ENCODE measurements at regions not wholly inside any gene's neighbourhood (a gene's known extent, or its start where the extent isn't known, plus 50 kb on each side); places are given as distances from the start of the nearest gene placed in this dataset.

DNA sequence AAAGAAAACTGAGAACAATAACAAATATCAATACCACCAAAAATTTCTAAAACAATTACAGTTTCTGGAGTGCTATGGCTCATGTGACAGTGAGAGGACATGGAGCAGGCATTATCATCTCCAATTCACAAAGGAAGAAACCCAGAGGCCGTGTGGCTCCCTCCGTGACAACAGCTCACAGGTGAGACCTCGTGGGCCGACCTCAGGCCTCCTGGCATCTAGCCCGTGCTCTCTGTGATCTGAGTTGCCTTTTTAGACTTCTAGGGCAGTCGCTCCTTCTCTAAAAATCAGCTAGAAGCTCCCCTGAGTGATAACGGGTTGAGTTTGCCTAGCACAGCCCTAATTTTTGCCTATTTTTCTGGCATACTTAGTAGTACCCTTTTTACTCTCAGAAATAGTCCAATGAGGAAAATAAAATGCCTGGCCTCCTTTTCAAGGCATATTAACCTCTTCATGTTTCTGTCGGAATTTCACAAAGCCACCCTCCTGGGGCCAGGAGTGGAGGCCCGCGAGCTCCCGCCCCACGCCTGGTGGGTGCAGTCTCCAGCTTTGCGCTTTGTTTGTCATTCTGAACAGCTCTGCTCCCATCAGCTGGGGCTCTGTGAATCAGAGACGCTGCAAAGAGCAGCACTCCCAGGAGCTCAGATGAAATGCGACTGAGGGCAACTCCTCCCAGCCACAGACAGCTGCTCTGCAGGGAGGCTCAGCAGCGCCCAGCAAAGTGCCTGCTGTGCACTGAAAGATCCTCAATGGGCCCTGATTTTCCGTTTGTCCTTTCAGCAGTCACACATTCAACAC is 292.5 kb downstream of the UQCRFS1 start:
- Histone ChIP-seq H3K27ac (ENCODE audit: low read depth, low read length) (no peak overlapping the region), H3K9me3 (ENCODE audit: low read length) (no peaks in the 10 kb centered on the region), H3K4me1 (ENCODE audit: insufficient read depth, low read length) (no peaks in the 10 kb centered on the region), H3K36me3 (ENCODE audit: insufficient read depth, low read length) (no peaks in the 10 kb centered on the region), H3K9ac (ENCODE audit: low read length) (no peak overlapping the region), H3K4me3 (ENCODE audit: low read depth in 1 of 2, low read length in 2 of 2) (no peak overlapping the region), H3K27me3 (ENCODE audit: control insufficient read depth in 1 of 2, insufficient read depth in 2 of 2, low read length in 2 of 2) (no peaks in the 10 kb centered on the region)

DNA sequence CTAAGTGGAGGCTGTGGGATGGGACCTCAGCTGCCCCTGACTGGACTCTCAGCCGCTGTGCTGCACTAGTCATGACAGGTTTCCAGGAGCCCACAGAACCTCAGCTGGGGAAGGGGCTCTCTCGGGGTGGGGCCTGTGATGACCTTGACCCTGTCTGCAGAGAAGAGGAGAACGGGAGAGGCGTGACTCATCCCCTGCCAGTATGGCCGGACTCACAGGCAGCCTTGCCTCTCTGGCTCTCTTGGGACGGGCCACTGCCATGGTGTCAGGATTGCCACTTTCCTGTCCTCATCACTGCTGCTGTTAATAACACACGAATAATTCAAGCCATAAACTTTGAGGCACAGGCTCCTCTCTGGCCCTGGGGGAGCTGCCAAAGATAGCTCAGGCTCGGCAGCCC is 295.3 kb downstream of the UQCRFS1 start:
- Histone ChIP-seq H3K9me3 (ENCODE audit: low read length) (no peaks in the 10 kb centered on the region), H3K36me3 (ENCODE audit: insufficient read depth, low read length) (no peaks in the 10 kb centered on the region), H3K9ac (ENCODE audit: low read length) (no peak overlapping the region), H3K27me3 (ENCODE audit: control insufficient read depth in 1 of 2, insufficient read depth in 2 of 2, low read length in 2 of 2) (no peaks in the 10 kb centered on the region), H3K27ac (ENCODE audit: low read depth, low read length) (no peak overlapping the region), H3K4me1 (ENCODE audit: insufficient read depth, low read length) (no peaks in the 10 kb centered on the region), H3K4me3 (ENCODE audit: low read depth in 1 of 2, low read length in 2 of 2) (no peak overlapping the region)

DNA sequence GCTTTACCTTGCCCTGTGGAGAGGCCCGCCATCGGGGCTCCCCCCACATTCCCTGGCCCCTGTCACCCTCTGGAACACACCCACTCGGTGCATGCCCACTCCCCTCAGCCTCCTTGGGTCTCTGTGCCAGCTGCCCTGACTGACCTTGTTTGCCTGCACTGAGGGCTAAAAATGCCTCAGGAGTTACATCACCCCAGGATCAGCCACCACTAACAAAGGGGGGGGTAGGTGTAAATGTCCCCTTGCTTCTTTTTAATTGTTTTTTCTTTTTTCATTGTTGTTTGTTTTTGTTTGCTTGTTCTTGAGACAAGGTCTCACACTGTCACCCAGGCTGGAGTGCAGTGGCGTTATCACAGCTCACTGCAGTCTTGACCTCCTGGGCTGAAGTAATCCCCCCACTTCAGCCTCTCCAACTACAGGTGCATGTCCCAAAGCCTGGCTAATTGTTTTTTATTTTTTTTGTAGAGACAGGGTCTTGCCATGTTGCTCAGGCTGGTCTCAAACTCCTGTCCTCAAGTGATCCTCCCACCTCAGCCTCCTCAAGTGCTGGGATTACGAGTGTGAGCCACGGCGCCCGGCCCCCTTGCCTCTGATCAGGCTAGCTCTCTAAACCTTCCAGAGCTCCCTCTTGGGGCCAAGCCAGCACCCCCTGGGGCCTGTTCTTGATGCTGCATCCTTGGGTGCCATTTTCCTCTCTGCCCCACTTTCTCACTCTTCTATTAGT is 297.1 kb downstream of the UQCRFS1 start:
- no peaks in the 10 kb centered on the region for H3K36me3 ChIP-seq (ENCODE audit: insufficient read depth, low read length)
- H3K27ac ChIP-seq (ENCODE audit: low read depth, low read length): no peak overlapping the region
- H3K4me3 ChIP-seq (ENCODE audit: low read depth in 1 of 2, low read length in 2 of 2): no peak overlapping the region
- no peaks in the 10 kb centered on the region for H3K27me3 ChIP-seq (ENCODE audit: control insufficient read depth in 1 of 2, insufficient read depth in 2 of 2, low read length in 2 of 2)
- H3K9me3 ChIP-seq (ENCODE audit: low read length): no peaks in the 10 kb centered on the region
- H3K4me1 ChIP-seq (ENCODE audit: insufficient read depth, low read length): no peaks in the 10 kb centered on the region
- H3K9ac ChIP-seq (ENCODE audit: low read length): no peak overlapping the region

DNA sequence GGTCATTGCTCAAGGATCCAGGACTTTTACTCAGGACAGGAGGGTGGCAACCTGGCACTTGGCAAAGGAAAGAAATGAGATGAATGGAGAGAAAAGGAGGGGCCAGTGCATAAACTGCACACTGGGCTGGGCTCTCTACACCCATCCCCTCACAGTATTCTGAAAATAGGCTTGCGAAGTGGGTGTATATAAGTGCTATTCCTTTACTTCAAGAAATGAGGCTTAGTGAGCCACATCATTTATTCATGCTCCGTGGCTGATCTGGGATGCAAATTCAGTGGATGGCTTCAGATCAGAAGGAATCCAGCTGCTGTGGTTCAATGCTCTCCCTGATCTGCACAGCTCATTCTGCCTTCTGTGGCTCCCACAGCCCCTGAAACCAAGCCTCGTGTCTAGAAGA is 297.7 kb downstream of the UQCRFS1 start:
- no peak overlapping the region for H3K27ac ChIP-seq (ENCODE audit: low read depth, low read length)
- no peaks in the 10 kb centered on the region for H3K27me3 ChIP-seq (ENCODE audit: control insufficient read depth in 1 of 2, insufficient read depth in 2 of 2, low read length in 2 of 2)
- no peak overlapping the region for H3K4me3 ChIP-seq (ENCODE audit: low read depth in 1 of 2, low read length in 2 of 2)
- H3K9ac ChIP-seq (ENCODE audit: low read length): no peak overlapping the region
- H3K9me3 ChIP-seq (ENCODE audit: low read length): no peaks in the 10 kb centered on the region
- H3K4me1 ChIP-seq (ENCODE audit: insufficient read depth, low read length): no peaks in the 10 kb centered on the region
- no peaks in the 10 kb centered on the region for H3K36me3 ChIP-seq (ENCODE audit: insufficient read depth, low read length)

DNA sequence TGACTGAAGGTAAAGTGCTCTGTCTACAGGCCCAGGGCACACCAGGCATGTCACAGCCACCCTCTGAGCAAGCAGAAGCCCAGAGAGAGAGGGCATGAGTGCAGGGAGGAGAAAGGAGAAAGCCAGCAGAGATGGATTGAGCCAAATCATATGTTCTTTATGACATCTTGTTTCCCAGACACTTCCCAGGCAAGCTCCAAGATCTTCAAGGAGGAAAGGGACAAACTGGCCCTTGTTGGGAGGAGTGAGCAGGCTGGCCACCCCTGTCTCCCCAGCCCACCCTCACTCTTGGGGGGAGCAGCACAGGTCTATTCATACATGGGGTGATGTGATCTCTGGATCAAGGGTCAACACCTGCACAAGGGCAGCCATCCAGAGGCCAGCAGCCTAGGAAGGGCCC is 298.8 kb downstream of the UQCRFS1 start:
- Histone ChIP-seq H3K9ac (ENCODE audit: low read length) (no peak overlapping the region), H3K27ac (ENCODE audit: low read depth, low read length) (no peak overlapping the region), H3K9me3 (ENCODE audit: low read length) (no peaks in the 10 kb centered on the region), H3K36me3 (ENCODE audit: insufficient read depth, low read length) (no peaks in the 10 kb centered on the region), H3K27me3 (ENCODE audit: control insufficient read depth in 1 of 2, insufficient read depth in 2 of 2, low read length in 2 of 2) (no peaks in the 10 kb centered on the region), H3K4me3 (ENCODE audit: low read depth in 1 of 2, low read length in 2 of 2) (no peak overlapping the region), H3K4me1 (ENCODE audit: insufficient read depth, low read length) (no peaks in the 10 kb centered on the region)

DNA sequence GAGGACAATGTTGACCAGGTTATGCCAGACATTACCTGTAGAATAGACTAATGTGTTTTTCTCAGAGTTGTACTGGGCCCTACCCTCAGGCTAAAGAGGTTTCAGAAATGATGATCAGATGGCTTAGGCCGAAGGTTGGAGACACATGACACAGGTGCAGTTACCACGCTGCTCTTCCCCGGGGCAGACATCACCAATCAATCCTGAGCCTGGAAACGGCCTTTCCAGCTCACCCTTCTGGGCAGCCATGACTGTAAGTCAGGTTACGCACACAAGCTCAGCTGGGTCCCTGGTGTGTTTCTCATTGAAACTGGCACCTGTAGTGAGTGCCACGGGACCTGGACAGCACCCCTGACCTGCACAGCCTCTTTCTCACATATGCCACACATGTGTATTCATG is 299.3 kb downstream of the UQCRFS1 start:
- H3K9ac ChIP-seq (ENCODE audit: low read length): no peak overlapping the region
- H3K27ac ChIP-seq (ENCODE audit: low read depth, low read length): no peak overlapping the region
- H3K36me3 ChIP-seq (ENCODE audit: insufficient read depth, low read length): no peaks in the 10 kb centered on the region
- no peaks in the 10 kb centered on the region for H3K9me3 ChIP-seq (ENCODE audit: low read length)
- no peak overlapping the region for H3K4me3 ChIP-seq (ENCODE audit: low read depth in 1 of 2, low read length in 2 of 2)
- H3K27me3 ChIP-seq (ENCODE audit: control insufficient read depth in 1 of 2, insufficient read depth in 2 of 2, low read length in 2 of 2): no peaks in the 10 kb centered on the region
- H3K4me1 ChIP-seq (ENCODE audit: insufficient read depth, low read length): no peaks in the 10 kb centered on the region

DNA sequence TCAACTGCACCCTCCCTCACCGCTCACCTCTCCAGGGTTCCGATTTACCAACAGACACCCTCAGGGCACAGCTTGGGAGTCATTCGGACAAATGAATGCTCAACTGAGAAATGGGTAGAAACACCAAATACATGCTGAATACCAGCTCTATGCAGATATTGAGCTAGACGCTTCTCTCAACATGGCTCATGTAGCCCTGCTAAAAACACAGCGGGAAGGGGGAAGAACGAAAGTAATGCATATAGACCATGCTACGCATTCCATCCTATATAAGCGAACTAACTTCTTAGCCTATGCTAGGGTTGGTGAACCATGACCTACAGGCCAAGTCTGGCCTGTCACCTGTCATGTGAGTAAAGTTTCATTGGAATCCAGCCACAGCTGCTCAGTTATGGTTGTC is 304.0 kb downstream of the UQCRFS1 start:
- no peak overlapping the region for H3K9ac ChIP-seq (ENCODE audit: low read length)
- H3K27ac ChIP-seq (ENCODE audit: low read depth, low read length): no peak overlapping the region
- H3K9me3 ChIP-seq (ENCODE audit: low read length): no peaks in the 10 kb centered on the region
- H3K36me3 ChIP-seq (ENCODE audit: insufficient read depth, low read length): no peaks in the 10 kb centered on the region
- no peak overlapping the region for H3K4me3 ChIP-seq (ENCODE audit: low read depth in 1 of 2, low read length in 2 of 2)
- H3K27me3 ChIP-seq (ENCODE audit: control insufficient read depth in 1 of 2, insufficient read depth in 2 of 2, low read length in 2 of 2): no peaks in the 10 kb centered on the region
- no peaks in the 10 kb centered on the region for H3K4me1 ChIP-seq (ENCODE audit: insufficient read depth, low read length)

DNA sequence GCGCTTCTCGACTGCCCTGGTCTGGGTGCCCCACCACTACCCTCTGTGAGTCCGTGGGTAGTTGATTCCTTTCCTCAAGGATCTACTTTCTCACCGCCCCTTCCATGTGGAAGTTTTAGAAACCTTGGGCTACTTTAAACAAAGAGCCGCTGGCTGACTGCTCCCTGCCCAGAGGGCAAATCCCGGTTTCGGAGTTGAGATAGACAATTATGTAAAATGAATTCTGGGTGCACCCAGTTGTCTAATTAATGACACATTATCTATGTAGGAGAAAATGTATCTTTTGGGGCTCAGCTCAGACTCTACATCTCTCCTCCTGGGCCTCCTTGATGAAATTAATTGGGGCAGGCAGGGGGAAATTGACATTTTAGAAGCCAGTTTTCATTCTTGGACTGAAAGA is 305.4 kb downstream of the UQCRFS1 start:
- Histone ChIP-seq H3K36me3 (ENCODE audit: insufficient read depth, low read length) (no peaks in the 10 kb centered on the region), H3K9ac (ENCODE audit: low read length) (no peak overlapping the region), H3K4me1 (ENCODE audit: insufficient read depth, low read length) (no peaks in the 10 kb centered on the region), H3K9me3 (ENCODE audit: low read length) (no peaks in the 10 kb centered on the region), H3K4me3 (ENCODE audit: low read depth in 1 of 2, low read length in 2 of 2) (no peak overlapping the region), H3K27ac (ENCODE audit: low read depth, low read length) (no peak overlapping the region), H3K27me3 (ENCODE audit: control insufficient read depth in 1 of 2, insufficient read depth in 2 of 2, low read length in 2 of 2) (no peaks in the 10 kb centered on the region)

DNA sequence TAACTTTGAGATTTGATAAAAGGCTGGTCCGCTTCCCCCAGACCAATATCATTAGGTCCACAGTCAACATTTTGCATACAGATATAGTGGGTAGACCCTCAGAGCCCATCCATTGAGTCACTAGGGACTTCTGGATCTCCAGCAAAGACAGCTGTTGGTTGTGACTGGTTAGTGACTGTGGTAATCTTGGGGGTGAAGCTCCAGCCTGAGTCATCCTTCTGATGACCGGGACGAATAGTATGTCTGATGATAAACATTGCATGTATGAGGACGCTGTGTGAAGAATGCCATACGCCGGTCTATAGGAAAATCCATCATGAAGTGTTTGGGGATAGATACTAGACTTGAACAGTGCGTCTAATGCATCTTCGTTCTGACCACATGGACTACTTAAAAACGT is 307.0 kb downstream of the UQCRFS1 start:
- Histone ChIP-seq H3K9me3 (ENCODE audit: low read length) (no peaks in the 10 kb centered on the region), H3K4me1 (ENCODE audit: insufficient read depth, low read length) (no peaks in the 10 kb centered on the region), H3K9ac (ENCODE audit: low read length) (no peak overlapping the region)

DNA sequence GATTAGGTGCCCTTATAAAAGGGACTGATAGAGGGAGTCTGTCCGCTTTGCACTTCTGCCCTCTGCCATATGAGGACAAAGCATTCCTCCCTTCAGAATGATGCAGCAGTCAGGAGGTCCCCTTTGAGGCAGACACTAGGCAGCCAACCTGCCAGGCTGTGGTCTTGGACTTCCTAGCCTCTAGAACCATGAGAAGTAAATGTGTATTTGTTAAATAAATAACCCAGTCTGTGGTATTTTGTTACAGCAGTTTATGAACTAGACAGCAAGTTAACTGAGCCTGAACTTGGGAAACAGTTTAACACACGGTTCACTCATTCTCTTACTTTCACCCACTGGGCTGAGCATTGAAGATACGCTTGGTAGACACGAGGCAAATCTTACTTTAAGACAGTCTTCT is 313.2 kb downstream of the UQCRFS1 start:
- Histone ChIP-seq H3K27me3 (ENCODE audit: control insufficient read depth in 1 of 2, insufficient read depth in 2 of 2, low read length in 2 of 2) (no peaks in the 10 kb centered on the region), H3K9ac (ENCODE audit: low read length) (no peak overlapping the region), H3K27ac (ENCODE audit: low read depth, low read length) (no peak overlapping the region), H3K9me3 (ENCODE audit: low read length) (no peaks in the 10 kb centered on the region), H3K4me1 (ENCODE audit: insufficient read depth, low read length) (no peaks in the 10 kb centered on the region), H3K4me3 (ENCODE audit: low read depth in 1 of 2, low read length in 2 of 2) (no peak overlapping the region), H3K36me3 (ENCODE audit: insufficient read depth, low read length) (no peaks in the 10 kb centered on the region)

More for the DNA sequence above, 307.0 kb downstream of the UQCRFS1 start:
- no peak overlapping the region for H3K27ac ChIP-seq (ENCODE audit: low read depth, low read length)
- no peak overlapping the region for H3K4me3 ChIP-seq (ENCODE audit: low read depth in 1 of 2, low read length in 2 of 2)
- H3K36me3 ChIP-seq (ENCODE audit: insufficient read depth, low read length): no peaks in the 10 kb centered on the region
- H3K27me3 ChIP-seq (ENCODE audit: control insufficient read depth in 1 of 2, insufficient read depth in 2 of 2, low read length in 2 of 2): no peaks in the 10 kb centered on the region

DNA sequence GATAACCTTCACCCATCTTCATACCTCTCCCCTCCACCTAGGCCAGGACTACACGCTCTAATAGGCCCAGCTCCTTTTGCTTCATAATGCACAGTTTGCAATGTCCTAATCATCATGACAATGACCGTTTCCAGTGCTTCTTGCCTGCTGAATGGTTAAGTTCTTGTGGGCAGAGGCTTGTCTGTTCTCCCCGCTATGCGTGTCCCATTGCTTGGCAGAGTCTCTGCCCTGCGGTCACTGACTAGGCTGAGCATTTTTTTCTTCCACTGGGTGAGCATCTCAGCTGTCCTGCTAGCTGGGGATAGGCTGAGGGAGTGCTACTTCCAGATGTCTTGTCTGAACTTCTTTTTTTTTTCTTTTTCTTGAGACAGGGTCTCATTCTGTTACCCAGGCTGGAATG is 314.7 kb downstream of the UQCRFS1 start:
- H3K27ac ChIP-seq (ENCODE audit: low read depth, low read length): no peak overlapping the region
- no peaks in the 10 kb centered on the region for H3K9me3 ChIP-seq (ENCODE audit: low read length)
- no peak overlapping the region for H3K9ac ChIP-seq (ENCODE audit: low read length)
- H3K4me1 ChIP-seq (ENCODE audit: insufficient read depth, low read length): no peaks in the 10 kb centered on the region
- H3K27me3 ChIP-seq (ENCODE audit: control insufficient read depth in 1 of 2, insufficient read depth in 2 of 2, low read length in 2 of 2): no peaks in the 10 kb centered on the region
- no peak overlapping the region for H3K4me3 ChIP-seq (ENCODE audit: low read depth in 1 of 2, low read length in 2 of 2)
- H3K36me3 ChIP-seq (ENCODE audit: insufficient read depth, low read length): no peaks in the 10 kb centered on the region
